ENCODE measurements at regions not wholly inside any gene's neighbourhood (a gene's known extent, or its start where the extent isn't known, plus 50 kb on each side); places are given as distances from the start of the nearest gene placed in this dataset.

DNA sequence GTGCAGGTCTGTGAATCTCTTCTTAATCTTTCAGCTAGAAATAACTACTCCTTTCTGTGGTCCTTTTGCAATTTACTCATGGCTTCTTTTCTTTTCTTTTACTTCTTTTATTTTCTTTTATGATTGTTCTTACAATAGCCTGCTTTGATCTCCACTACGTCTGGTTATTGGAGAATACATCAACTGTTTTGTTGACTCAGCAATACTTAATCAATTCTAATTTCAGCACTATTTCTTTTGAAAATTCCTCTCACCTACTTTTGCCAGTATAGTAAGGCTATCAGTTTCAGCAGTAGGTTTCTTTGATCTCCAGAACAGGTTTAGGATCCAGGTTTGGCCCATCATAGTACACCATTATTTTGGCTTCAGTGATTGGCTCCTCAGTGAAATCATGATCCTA, 111.8 kb upstream of the DPP10 start:
- Histone ChIP-seq H3K9me3 (no peaks in the 10 kb centered on the region), H3K27ac (no peak overlapping the region), H3K27me3 (no peaks in the 10 kb centered on the region), H3K36me3 (replicated peaks in 1 of 2; ENCODE audit: insufficient read depth in 1 of 2, low read depth in 2 of 2) (no peaks in the 10 kb centered on the region), H3K4me3 (no peak overlapping the region), H3K4me1 (no peaks in the 10 kb centered on the region)
- TF ChIP-seq, protein P1, sequence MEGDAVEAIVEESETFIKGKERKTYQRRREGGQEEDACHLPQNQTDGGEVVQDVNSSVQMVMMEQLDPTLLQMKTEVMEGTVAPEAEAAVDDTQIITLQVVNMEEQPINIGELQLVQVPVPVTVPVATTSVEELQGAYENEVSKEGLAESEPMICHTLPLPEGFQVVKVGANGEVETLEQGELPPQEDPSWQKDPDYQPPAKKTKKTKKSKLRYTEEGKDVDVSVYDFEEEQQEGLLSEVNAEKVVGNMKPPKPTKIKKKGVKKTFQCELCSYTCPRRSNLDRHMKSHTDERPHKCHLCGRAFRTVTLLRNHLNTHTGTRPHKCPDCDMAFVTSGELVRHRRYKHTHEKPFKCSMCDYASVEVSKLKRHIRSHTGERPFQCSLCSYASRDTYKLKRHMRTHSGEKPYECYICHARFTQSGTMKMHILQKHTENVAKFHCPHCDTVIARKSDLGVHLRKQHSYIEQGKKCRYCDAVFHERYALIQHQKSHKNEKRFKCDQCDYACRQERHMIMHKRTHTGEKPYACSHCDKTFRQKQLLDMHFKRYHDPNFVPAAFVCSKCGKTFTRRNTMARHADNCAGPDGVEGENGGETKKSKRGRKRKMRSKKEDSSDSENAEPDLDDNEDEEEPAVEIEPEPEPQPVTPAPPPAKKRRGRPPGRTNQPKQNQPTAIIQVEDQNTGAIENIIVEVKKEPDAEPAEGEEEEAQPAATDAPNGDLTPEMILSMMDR (IDR thresholded peaks at IDR 0.05): no peak
- no peak for TF ChIP-seq POLR2A (IDR thresholded peaks at IDR 0.05)
- 55 to 58% methylated on average over 1 of the region's 1 CpG for WGBS, 2 donors
- intact Hi-C loops (cut with DNase I): no loop called here
- DNase-seq: no peak
- no peak for ATAC-seq

DNA sequence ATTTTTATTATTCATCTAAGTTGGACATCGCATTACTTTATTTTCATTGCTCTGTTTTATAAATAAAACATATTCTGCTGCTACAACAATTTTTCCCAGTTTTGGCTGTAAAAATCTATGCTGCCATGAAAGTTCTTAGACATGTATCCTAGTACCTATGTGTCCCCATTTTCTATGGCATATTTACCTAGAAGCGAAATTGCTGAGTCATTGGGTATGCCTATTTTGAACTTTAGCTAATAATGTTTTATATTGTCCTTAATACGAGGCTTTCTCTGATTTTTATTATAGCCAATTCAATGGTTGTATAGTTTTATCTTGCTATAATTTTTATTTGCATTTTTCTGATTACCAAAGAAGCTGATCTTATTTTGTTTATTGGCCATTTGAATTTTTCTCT, 110.5 kb upstream of the DPP10 start:
- Histone ChIP-seq H3K4me3 (no peak overlapping the region), H3K27ac (no peak overlapping the region), H3K4me1 (no peaks in the 10 kb centered on the region), H3K27me3 (no peaks in the 10 kb centered on the region), H3K36me3 (replicated peaks in 1 of 2; ENCODE audit: insufficient read depth in 1 of 2, low read depth in 2 of 2) (no peaks in the 10 kb centered on the region), H3K9me3 (no peaks in the 10 kb centered on the region)
- intact Hi-C loops (cut with DNase I): no loop called here
- TF ChIP-seq, protein P1 (IDR thresholded peaks at IDR 0.05): no peak
- TF ChIP-seq POLR2A (IDR thresholded peaks at IDR 0.05): no peak
- WGBS, 2 donors: 72 to 80% methylated on average over 3 of the region's 3 CpGs
- ATAC-seq (no peak), DNase-seq (no peak)

DNA sequence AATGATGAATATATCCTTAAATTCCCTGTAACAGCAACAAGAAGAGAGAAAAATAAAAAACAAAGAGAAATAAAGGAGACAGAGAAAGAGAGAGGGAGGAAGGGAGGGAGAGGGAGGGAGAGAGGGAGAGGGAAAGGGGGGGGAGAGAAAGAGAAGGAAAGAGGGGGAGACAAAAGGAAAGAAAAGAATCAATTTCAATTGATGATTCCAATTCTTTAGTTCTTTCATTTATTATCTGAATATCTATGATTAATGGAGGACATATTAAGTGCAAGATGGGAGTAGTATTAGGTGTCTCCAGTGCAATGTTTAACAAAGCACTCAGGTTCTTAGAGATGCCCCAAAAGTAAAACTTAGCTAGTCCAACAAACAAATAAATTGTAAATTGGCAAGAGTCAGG, 97.2 kb upstream of the DPP10 start:
- ATAC-seq (no peak), DNase-seq (no peak)
- Histone ChIP-seq H3K4me3 (no peak overlapping the region), H3K27ac (no peak overlapping the region), H3K9me3 (no peaks in the 10 kb centered on the region), H3K36me3 (replicated peaks in 1 of 2; ENCODE audit: insufficient read depth in 1 of 2, low read depth in 2 of 2) (no peaks in the 10 kb centered on the region), H3K4me1 (no peaks in the 10 kb centered on the region), H3K27me3 (no peaks in the 10 kb centered on the region)
- intact Hi-C loops (cut with DNase I): no loop called here
- no peak for TF ChIP-seq POLR2A (IDR thresholded peaks at IDR 0.05)
- TF ChIP-seq, protein P1 (IDR thresholded peaks at IDR 0.05): no peak

DNA sequence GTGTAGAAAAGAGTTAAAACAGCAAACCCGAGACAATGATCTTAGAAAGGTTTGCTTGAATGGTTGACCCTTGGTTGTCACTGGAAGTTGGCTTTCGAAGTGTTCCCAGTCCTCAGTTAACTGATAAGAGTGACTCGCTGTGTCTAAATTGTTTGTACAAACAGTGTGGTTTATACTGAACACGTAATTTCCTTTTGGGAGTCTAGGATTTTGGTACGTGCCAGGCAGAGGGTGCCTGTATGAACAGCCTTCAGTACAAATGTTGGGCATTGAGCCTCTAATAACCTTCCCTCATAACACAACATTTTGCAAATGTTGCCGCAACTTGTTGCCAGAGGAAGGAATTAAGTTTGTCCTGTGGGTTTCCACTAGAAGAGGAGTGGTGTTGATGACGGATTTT, 95.8 kb upstream of the DPP10 start:
- DNase-seq (no peak), ATAC-seq (no peak)
- intact Hi-C loops (cut with DNase I): no loop called here
- Histone ChIP-seq H3K4me3 (no peak overlapping the region), H3K27ac (no peak overlapping the region), H3K36me3 (replicated peaks in 1 of 2; ENCODE audit: insufficient read depth in 1 of 2, low read depth in 2 of 2) (no peaks in the 10 kb centered on the region), H3K4me1 (no peaks in the 10 kb centered on the region), H3K27me3 (no peaks in the 10 kb centered on the region), H3K9me3 (no peaks in the 10 kb centered on the region)
- TF ChIP-seq, protein P1 (IDR thresholded peaks at IDR 0.05): no peak
- TF ChIP-seq POLR2A (IDR thresholded peaks at IDR 0.05): no peak
- 31 to 40% methylated on average over 7 of the region's 7 CpGs for whole genome bisulfite sequencing, 2 donors

DNA sequence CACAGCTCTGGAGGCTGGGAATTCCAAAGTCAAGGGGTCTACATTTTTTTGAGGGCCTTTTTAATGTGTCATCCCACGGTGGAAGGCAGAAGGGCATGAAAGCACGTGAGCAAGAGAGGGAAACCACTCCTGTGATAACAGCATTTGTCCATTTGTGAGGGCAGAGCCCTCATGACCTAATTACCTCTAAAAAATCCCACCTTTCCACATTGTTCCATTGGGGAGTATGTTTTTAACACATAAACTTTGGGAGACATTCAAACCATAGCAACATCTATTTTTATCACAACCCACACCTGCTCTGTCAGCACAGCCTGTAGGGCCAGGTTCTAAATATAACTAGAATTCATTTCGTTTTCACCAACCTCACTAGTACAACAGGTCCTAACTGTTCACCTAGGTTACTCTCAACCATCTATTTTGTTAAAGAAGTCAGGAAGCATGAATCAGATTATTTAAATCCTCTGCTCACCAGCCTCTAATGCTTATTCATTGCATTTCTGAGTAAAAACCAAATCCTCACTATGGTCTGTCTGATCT, 92.2 kb upstream of the DPP10 start:
- ATAC-seq (no peak), DNase-seq (no peak)
- H3K9me3 ChIP-seq: no peaks in the 10 kb centered on the region
- 60 to 63% methylated on average over 3 of the region's 3 CpGs for WGBS, 2 donors
- no peaks in the 10 kb centered on the region for H3K36me3 ChIP-seq (replicated peaks in 1 of 2; ENCODE audit: insufficient read depth in 1 of 2, low read depth in 2 of 2)
- no peak overlapping the region for H3K4me3 ChIP-seq
- no peaks in the 10 kb centered on the region for H3K27me3 ChIP-seq
- intact Hi-C loops (cut with DNase I): no loop called here
- no peaks in the 10 kb centered on the region for H3K4me1 ChIP-seq
- H3K27ac ChIP-seq: no peak overlapping the region
- TF ChIP-seq POLR2A (IDR thresholded peaks at IDR 0.05): no peak
- TF ChIP-seq, protein P1 (IDR thresholded peaks at IDR 0.05): no peak

All from body of pancreas (tissue), 4 donors.